Activated naive CD8-positive, alpha-beta T cell (primary cell): ENCODE measurements at regions not wholly inside any gene's neighbourhood (a gene's known extent, or its start where the extent isn't known, plus 50 kb on each side); places are given as distances from the start of the nearest gene placed in this dataset.

Source experiments
- H3K27ac Mint-ChIP-seq: one replicate; pipeline ENCODE4 v1.8.0; 2021; ENCODE audit warnings: mixed read lengths
- H3K27me3 Mint-ChIP-seq: one replicate; pipeline ENCODE4 v1.8.0; 2021; ENCODE audit warnings: mixed read lengths
- H3K36me3 Mint-ChIP-seq: one replicate; pipeline ENCODE4 v1.8.0; 2021; ENCODE audit warnings: mixed read lengths
- H3K4me1 Mint-ChIP-seq: one replicate; pipeline ENCODE4 v1.8.0; 2021; ENCODE audit warnings: low read depth, mixed read lengths
- H3K4me3 Mint-ChIP-seq: one replicate; pipeline ENCODE4 v1.8.0; 2021; ENCODE audit warnings: mild to moderate bottlenecking, mixed read lengths
- H3K9me3 Mint-ChIP-seq: one replicate; pipeline ENCODE4 v1.8.0; 2021; ENCODE audit warnings: low read depth, mixed read lengths

- H3K27me3 Mint-ChIP-seq: no peaks in the 10 kb centered on the region
- H3K36me3 Mint-ChIP-seq: no peaks in the 10 kb centered on the region
- H3K27ac Mint-ChIP-seq: no peak overlapping the region
- H3K4me1 Mint-ChIP-seq: no peaks in the 10 kb centered on the region
- no peaks in the 10 kb centered on the region for H3K9me3 Mint-ChIP-seq
- H3K4me3 Mint-ChIP-seq: no peak overlapping the region
These were observed 952.6 kb upstream of the MAP3K7 start for GRCh38 chr6:91539456-91539855.

GRCh38 chr6:91538622-91539021 lies 951.8 kb upstream of the MAP3K7 start:
- no peaks in the 10 kb centered on the region for H3K9me3 Mint-ChIP-seq
- H3K4me1 Mint-ChIP-seq: no peaks in the 10 kb centered on the region

GRCh38 chr6:91534614-91535013 lies 947.7 kb upstream of the MAP3K7 start:
- H3K9me3 Mint-ChIP-seq: no peaks in the 10 kb centered on the region
- no peaks in the 10 kb centered on the region for H3K27me3 Mint-ChIP-seq
- no peaks in the 10 kb centered on the region for H3K36me3 Mint-ChIP-seq
- H3K4me3 Mint-ChIP-seq: no peak overlapping the region
- no peaks in the 10 kb centered on the region for H3K4me1 Mint-ChIP-seq
- H3K27ac Mint-ChIP-seq: no peak overlapping the region

More at GRCh38 chr6:91538622-91539021, 951.8 kb upstream of the MAP3K7 start:
- H3K4me3 Mint-ChIP-seq: no peak overlapping the region
- H3K27ac Mint-ChIP-seq: no peak overlapping the region
- H3K27me3 Mint-ChIP-seq: no peaks in the 10 kb centered on the region
- H3K36me3 Mint-ChIP-seq: no peaks in the 10 kb centered on the region

GRCh38 chr6:91523511-91523910 lies 936.6 kb upstream of the MAP3K7 start:
- no peaks in the 10 kb centered on the region for H3K36me3 Mint-ChIP-seq
- H3K27ac Mint-ChIP-seq: no peak overlapping the region
- no peaks in the 10 kb centered on the region for H3K27me3 Mint-ChIP-seq
- no peaks in the 10 kb centered on the region for H3K4me1 Mint-ChIP-seq
- H3K4me3 Mint-ChIP-seq: no peak overlapping the region
- no peaks in the 10 kb centered on the region for H3K9me3 Mint-ChIP-seq

GRCh38 chr6:91521999-91522398 lies 935.1 kb upstream of the MAP3K7 start:
- Mint-ChIP-seq H3K9me3 (no peaks in the 10 kb centered on the region), H3K27ac (no peak overlapping the region), H3K4me1 (no peaks in the 10 kb centered on the region), H3K27me3 (no peaks in the 10 kb centered on the region), H3K4me3 (no peak overlapping the region), H3K36me3 (no peaks in the 10 kb centered on the region)

GRCh38 chr6:91509711-91510110 lies 922.8 kb upstream of the MAP3K7 start:
- H3K9me3 Mint-ChIP-seq: peaks cover 4% of the 10 kb centered on the region
- H3K27ac Mint-ChIP-seq: no peak overlapping the region
- no peak overlapping the region for H3K4me3 Mint-ChIP-seq
- no peaks in the 10 kb centered on the region for H3K4me1 Mint-ChIP-seq
- no peaks in the 10 kb centered on the region for H3K27me3 Mint-ChIP-seq
- no peaks in the 10 kb centered on the region for H3K36me3 Mint-ChIP-seq

- Mint-ChIP-seq H3K9me3 (no peaks in the 10 kb centered on the region), H3K4me1 (no peaks in the 10 kb centered on the region), H3K36me3 (no peaks in the 10 kb centered on the region), H3K4me3 (no peak overlapping the region), H3K27ac (no peak overlapping the region), H3K27me3 (no peaks in the 10 kb centered on the region)
These were observed 922.2 kb upstream of the MAP3K7 start for GRCh38 chr6:91509039-91509438.

GRCh38 chr6:91506509-91506908 lies 919.6 kb upstream of the MAP3K7 start:
- H3K4me3 Mint-ChIP-seq: no peak overlapping the region
- H3K27ac Mint-ChIP-seq: no peak overlapping the region
- H3K9me3 Mint-ChIP-seq: no peaks in the 10 kb centered on the region
- H3K27me3 Mint-ChIP-seq: no peaks in the 10 kb centered on the region
- H3K4me1 Mint-ChIP-seq: no peaks in the 10 kb centered on the region
- no peaks in the 10 kb centered on the region for H3K36me3 Mint-ChIP-seq

- Mint-ChIP-seq H3K9me3 (no peaks in the 10 kb centered on the region), H3K4me3 (no peak overlapping the region)
These were observed 918.3 kb upstream of the MAP3K7 start for GRCh38 chr6:91505199-91505598.

GRCh38 chr6:91501930-91502329 lies 915.1 kb upstream of the MAP3K7 start:
- no peaks in the 10 kb centered on the region for H3K4me1 Mint-ChIP-seq
- H3K9me3 Mint-ChIP-seq: no peaks in the 10 kb centered on the region
- no peaks in the 10 kb centered on the region for H3K36me3 Mint-ChIP-seq
- no peaks in the 10 kb centered on the region for H3K27me3 Mint-ChIP-seq
- H3K4me3 Mint-ChIP-seq: no peak overlapping the region
- no peak overlapping the region for H3K27ac Mint-ChIP-seq

More at GRCh38 chr6:91505199-91505598, 918.3 kb upstream of the MAP3K7 start:
- Mint-ChIP-seq H3K36me3 (no peaks in the 10 kb centered on the region), H3K4me1 (no peaks in the 10 kb centered on the region), H3K27me3 (no peaks in the 10 kb centered on the region), H3K27ac (no peak overlapping the region)

GRCh38 chr6:91500689-91501303 lies 913.9 kb upstream of the MAP3K7 start:
- Mint-ChIP-seq H3K27me3 (no peaks in the 10 kb centered on the region), H3K9me3 (no peaks in the 10 kb centered on the region), H3K4me1 (no peaks in the 10 kb centered on the region), H3K4me3 (no peak overlapping the region), H3K36me3 (no peaks in the 10 kb centered on the region), H3K27ac (no peak overlapping the region)

GRCh38 chr6:91498576-91498975 lies 911.7 kb upstream of the MAP3K7 start:
- Mint-ChIP-seq H3K27ac (no peak overlapping the region), H3K27me3 (no peaks in the 10 kb centered on the region)

GRCh38 chr6:91497770-91498169 lies 910.9 kb upstream of the MAP3K7 start:
- Mint-ChIP-seq H3K9me3 (no peaks in the 10 kb centered on the region), H3K36me3 (no peaks in the 10 kb centered on the region), H3K4me1 (no peaks in the 10 kb centered on the region), H3K27ac (no peak overlapping the region), H3K27me3 (no peaks in the 10 kb centered on the region), H3K4me3 (no peak overlapping the region)

More at GRCh38 chr6:91498576-91498975, 911.7 kb upstream of the MAP3K7 start:
- H3K36me3 Mint-ChIP-seq: no peaks in the 10 kb centered on the region
- no peaks in the 10 kb centered on the region for H3K4me1 Mint-ChIP-seq
- H3K4me3 Mint-ChIP-seq: no peak overlapping the region
- H3K9me3 Mint-ChIP-seq: no peaks in the 10 kb centered on the region

- H3K36me3 Mint-ChIP-seq: no peaks in the 10 kb centered on the region
- no peak overlapping the region for H3K27ac Mint-ChIP-seq
- no peaks in the 10 kb centered on the region for H3K9me3 Mint-ChIP-seq
- H3K27me3 Mint-ChIP-seq: no peaks in the 10 kb centered on the region
- H3K4me1 Mint-ChIP-seq: no peaks in the 10 kb centered on the region
- H3K4me3 Mint-ChIP-seq: no peak overlapping the region
These were observed 903.9 kb upstream of the MAP3K7 start for GRCh38 chr6:91490671-91491301.

- Mint-ChIP-seq H3K4me3 (no peak overlapping the region), H3K9me3 (no peaks in the 10 kb centered on the region), H3K27me3 (no peaks in the 10 kb centered on the region), H3K4me1 (no peaks in the 10 kb centered on the region), H3K27ac (no peak overlapping the region), H3K36me3 (no peaks in the 10 kb centered on the region)
These were observed 901.0 kb upstream of the MAP3K7 start for GRCh38 chr6:91487696-91488392.
